ENCODE measurements at regions not wholly inside any gene's neighbourhood (a gene's known extent, or its start where the extent isn't known, plus 50 kb on each side); places are given as distances from the start of the nearest gene placed in this dataset.

DNA sequence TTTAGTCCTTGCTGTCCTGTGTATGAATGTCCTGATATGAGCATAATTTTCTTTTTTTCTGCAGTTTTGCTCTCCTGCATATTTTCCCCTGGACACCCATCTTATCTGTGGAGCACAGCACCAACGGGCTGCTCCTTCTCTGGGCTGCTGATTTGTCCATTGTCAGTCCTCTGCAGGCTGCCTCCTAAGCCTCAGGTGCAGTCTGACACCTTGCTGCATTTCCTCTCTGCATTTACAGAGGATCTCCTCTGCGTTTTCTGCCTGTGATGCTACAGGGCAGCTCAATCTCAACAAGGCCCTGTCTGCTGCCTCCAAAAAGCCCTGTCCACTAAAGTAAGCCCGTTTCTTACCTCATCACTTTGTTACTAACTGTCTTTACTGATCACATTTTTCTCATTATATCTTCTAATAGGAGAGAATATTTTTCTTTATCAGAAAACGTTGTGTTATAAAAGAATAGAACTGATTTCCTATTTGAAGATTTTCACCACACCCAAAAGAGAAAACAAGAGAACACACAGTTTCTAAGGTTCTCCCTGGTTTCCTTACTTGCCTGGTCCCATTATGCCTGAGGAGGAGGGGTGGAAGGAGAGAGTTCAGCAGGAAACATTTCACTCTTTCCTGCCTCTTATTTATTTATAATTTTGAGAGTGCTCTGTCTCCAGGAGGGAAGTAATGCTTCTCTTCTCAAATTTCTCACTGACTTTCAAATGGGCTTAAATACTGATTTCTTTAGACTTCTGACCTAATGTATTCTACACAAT is 65.6 kb upstream of the TDRD3 start:
- no peak for DNase-seq (ENCODE audit: low spot score)
- Histone ChIP-seq H3K36me3 (no peaks in the 10 kb centered on the region), H3K27ac (no peak overlapping the region), H3K4me3 (no peak overlapping the region), H3K27me3 (no peaks in the 10 kb centered on the region), H3K4me1 (peaks cover 0 to 13% of the 10 kb centered on the region in 2 donors), H3K9me3 (peaks cover 0 to 7% of the 10 kb centered on the region in 2 donors)
- TF ChIP-seq, protein P1, sequence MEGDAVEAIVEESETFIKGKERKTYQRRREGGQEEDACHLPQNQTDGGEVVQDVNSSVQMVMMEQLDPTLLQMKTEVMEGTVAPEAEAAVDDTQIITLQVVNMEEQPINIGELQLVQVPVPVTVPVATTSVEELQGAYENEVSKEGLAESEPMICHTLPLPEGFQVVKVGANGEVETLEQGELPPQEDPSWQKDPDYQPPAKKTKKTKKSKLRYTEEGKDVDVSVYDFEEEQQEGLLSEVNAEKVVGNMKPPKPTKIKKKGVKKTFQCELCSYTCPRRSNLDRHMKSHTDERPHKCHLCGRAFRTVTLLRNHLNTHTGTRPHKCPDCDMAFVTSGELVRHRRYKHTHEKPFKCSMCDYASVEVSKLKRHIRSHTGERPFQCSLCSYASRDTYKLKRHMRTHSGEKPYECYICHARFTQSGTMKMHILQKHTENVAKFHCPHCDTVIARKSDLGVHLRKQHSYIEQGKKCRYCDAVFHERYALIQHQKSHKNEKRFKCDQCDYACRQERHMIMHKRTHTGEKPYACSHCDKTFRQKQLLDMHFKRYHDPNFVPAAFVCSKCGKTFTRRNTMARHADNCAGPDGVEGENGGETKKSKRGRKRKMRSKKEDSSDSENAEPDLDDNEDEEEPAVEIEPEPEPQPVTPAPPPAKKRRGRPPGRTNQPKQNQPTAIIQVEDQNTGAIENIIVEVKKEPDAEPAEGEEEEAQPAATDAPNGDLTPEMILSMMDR (IDR thresholded peaks at IDR 0.05), result no peak

DNA sequence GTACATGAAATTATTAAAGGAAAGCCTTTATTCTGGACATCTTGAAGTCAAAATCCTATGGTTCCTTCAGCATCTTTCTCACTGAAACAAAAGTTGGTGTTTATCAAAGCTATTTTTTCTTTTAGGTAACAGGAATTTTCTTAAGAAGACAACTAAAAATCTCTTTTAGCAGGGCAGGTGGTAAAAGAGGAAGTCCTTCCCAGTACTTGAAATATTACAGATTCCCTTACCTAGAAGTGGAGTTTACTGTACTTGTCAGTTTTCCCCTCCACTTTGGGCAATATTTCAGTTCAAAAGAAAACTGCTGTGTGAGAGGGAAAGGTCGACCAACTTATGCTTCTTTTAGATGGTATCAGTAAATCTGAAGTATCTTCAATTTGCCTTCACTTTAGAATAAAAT is 64.3 kb upstream of the TDRD3 start:
- TF ChIP-seq, protein P1 (IDR thresholded peaks at IDR 0.05), result no peak
- H3K4me1 ChIP-seq, result peaks cover 0 to 9% of the 10 kb centered on the region in 2 donors
- no peak overlapping the region for H3K27ac ChIP-seq

DNA sequence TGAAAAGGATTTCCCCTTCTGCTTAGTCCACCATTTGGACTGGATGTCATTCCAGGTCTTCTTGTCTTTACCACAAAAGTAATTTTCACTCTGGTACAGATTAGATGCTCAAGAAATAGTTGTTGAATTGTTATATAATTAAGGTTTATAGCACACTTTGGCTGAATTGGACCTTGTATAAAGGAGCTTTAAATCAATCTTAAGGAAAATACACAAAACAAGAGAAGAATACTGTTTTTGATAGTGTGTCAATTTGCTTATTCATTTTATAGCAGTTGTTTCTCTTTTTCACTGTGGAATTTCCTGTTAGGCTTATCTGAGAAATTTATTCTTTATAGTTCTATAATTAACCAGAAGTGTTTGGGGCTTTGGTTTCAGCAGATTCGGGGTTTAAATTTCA is 62.7 kb upstream of the TDRD3 start:
- Histone ChIP-seq H3K36me3 (no peaks in the 10 kb centered on the region), H3K4me3 (no peak overlapping the region), H3K4me1 (no peaks in the 10 kb centered on the region), H3K9me3 (peaks cover 0 to 7% of the 10 kb centered on the region in 2 donors), H3K27me3 (no peaks in the 10 kb centered on the region), H3K27ac (no peak overlapping the region)
- no peak for DNase-seq (ENCODE audit: low spot score)
- TF ChIP-seq, protein P1 (IDR thresholded peaks at IDR 0.05), result no peak

More for the DNA sequence above, 64.3 kb upstream of the TDRD3 start:
- no peaks in the 10 kb centered on the region for H3K27me3 ChIP-seq
- H3K9me3 ChIP-seq, result peaks cover 0 to 7% of the 10 kb centered on the region in 2 donors
- H3K36me3 ChIP-seq, result no peaks in the 10 kb centered on the region
- no peak overlapping the region for H3K4me3 ChIP-seq
- DNase-seq (ENCODE audit: low spot score), result no peak

DNA sequence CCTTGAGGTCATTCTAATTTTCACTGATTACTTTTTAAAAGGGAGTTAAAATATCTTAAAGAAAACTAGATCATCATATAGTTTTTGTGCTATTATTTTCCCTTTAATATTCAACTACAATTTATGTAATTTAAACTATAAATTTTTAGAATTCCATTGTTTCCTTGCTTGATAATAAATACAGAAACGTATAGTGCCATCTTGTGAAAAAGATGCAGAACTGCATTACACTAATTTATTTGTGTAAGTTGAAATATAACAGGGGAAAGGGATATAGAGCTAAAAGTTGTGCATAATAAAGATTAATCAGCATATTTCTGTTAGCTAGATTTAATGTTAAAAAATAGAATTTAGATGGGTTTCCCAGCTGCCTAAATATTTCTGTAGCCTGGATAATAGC is 61.5 kb upstream of the TDRD3 start:
- Histone ChIP-seq H3K4me3 (no peak overlapping the region), H3K9me3 (peaks cover 0 to 7% of the 10 kb centered on the region in 2 donors), H3K27me3 (no peaks in the 10 kb centered on the region), H3K36me3 (no peaks in the 10 kb centered on the region), H3K4me1 (no peaks in the 10 kb centered on the region), H3K27ac (no peak overlapping the region)
- no peak for DNase-seq (ENCODE audit: low spot score)
- TF ChIP-seq, protein P1 (IDR thresholded peaks at IDR 0.05), result peak; percentile 44 to 64

DNA sequence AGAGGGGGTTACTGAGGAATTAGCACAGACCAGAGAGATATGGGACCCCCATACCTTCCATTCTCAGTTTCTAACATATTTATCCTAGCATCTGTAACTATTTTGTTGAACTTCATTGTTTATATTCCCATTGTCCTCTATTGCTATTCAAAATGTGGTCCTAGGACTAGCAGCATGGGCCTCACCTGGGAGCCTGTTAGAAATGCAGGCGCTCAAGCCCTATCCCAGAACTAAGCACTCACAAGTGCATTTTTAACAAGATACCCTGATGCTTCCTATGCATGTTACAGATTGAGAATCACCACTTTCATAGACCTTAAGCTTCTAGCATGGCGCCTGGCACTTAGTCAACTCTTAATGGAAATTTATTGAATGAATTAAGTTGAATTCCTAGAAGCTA is 58.3 kb upstream of the TDRD3 start:
- no peaks in the 10 kb centered on the region for H3K36me3 ChIP-seq
- TF ChIP-seq, protein P1 (IDR thresholded peaks at IDR 0.05), result no peak
- H3K27ac ChIP-seq, result no peak overlapping the region

DNA sequence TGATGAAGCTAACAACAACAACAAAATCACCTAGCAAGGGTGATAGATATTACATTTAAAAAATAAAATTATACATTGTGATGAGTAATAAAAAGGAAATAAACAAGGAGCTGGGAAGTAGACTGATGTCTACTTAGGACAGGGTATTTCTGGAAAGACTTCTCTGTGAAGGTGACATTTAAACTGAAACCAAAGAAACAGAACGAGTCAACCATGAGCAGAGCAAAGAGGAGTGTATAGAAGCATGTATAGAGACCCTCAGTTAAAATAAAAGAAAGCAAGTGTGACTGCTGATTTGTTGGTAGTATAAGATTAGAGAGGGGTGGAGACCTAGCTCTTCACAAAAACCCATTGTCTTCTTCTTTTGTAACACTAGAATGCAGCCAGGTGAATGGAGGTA is 53.0 kb upstream of the TDRD3 start:
- H3K4me3 ChIP-seq, result no peak overlapping the region
- TF ChIP-seq, protein P1 (IDR thresholded peaks at IDR 0.05), result no peak
- no peak overlapping the region for H3K27ac ChIP-seq
- no peak for DNase-seq (ENCODE audit: low spot score)
- no peaks in the 10 kb centered on the region for H3K4me1 ChIP-seq
- H3K36me3 ChIP-seq, result no peaks in the 10 kb centered on the region
- H3K9me3 ChIP-seq, result no peaks in the 10 kb centered on the region
- H3K27me3 ChIP-seq, result no peaks in the 10 kb centered on the region

More for the DNA sequence above, 58.3 kb upstream of the TDRD3 start:
- H3K4me1 ChIP-seq, result no peaks in the 10 kb centered on the region
- no peak for DNase-seq (ENCODE audit: low spot score)
- H3K27me3 ChIP-seq, result no peaks in the 10 kb centered on the region
- H3K4me3 ChIP-seq, result no peak overlapping the region
- no peaks in the 10 kb centered on the region for H3K9me3 ChIP-seq

Measured in right atrium auricular region (tissue), 2 donors.